Cardiac muscle cell (in vitro differentiated cells and primary cell): ENCODE measurements at regions not wholly inside any gene's neighbourhood (a gene's known extent, or its start where the extent isn't known, plus 50 kb on each side); places are given as distances from the start of the nearest gene placed in this dataset.

Experiments used
- DNase-seq, 2 donors: peaks; one replicate each; pipeline versions ENCODE4 v3.0.0 to v3.0.0-alpha.2; 2010 to 2017; ENCODE audit warnings: low read depth in 1 of 2, low spot score in 1 of 2
- H3K27ac ChIP-seq: fragments of 200-600 bp; sonication (generic); 2 replicates; pipeline ENCODE4 v1.5.1; 2016
- H3K27me3 ChIP-seq: fragments of 200-600 bp; sonication (generic); 2 replicates; pipeline ENCODE4 v1.6.0; 2016; ENCODE audit warnings: control low read depth
- H3K36me3 ChIP-seq: fragments of 200-600 bp; sonication (generic); 2 replicates; pipeline ENCODE4 v1.5.1; 2016; ENCODE audit warnings: control low read depth
- H3K4me1 ChIP-seq: fragments of 200-600 bp; sonication (generic); 2 replicates; pipeline ENCODE4 v1.8.1; 2017; ENCODE audit warnings: low read depth, mild to moderate bottlenecking, mixed run types
- H3K4me3 ChIP-seq: fragments of 200-600 bp; sonication (generic); 2 replicates; pipeline ENCODE4 v1.5.1; 2016; ENCODE audit warnings: mild to moderate bottlenecking
- H3K9me3 ChIP-seq: fragments of 200-600 bp; sonication (generic); 2 replicates; pipeline ENCODE4 v1.5.1; 2017; ENCODE audit warnings: low read depth, mild to moderate bottlenecking, control low read depth
- TF ChIP-seq, protein P1 (sequence below): IDR thresholded peaks from 2 replicates; pipeline ENCODE4 v1.5.1; 2012; ENCODE audit warnings: low read depth, mild to moderate bottlenecking, low read length

DNA sequence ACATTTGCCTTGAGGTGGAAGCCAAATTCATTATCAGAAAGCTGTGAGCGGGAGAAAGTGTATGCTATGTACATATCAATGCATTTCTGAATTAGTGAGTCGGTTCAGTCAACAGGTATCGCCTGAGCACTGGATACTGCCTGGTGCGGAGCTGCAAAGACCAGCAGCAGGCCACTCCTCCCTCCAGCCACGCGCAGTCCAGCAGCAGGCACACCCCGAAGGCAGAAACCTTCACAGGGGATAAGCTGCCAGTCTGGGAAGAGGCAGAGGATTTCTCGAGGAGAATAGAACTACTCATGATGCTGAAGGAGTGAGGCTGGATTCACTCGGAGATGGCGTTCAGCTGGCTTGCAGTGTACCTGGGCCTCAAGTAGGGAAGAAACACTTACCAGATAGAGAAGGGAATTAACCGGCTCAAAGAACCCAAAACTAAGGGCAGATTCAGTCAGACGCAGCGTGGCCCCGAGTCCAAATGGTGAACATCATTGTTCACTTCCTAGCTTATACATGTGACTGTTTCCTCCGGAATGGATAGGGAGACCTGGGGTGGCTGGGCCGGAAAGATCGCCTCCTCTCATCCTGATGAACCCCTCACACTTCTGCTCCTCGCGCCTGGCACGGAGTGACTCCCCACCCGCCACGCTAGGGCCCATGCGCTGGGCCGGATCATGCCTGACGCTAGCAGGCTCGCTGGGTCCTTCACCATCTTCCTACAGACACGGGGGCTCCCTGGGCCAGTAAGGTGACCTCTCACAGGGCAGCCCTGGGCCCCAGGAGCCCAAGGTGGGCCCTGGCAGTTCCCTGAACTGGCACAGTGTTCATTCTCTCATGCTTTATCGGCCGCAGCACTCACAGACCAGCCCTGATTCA lies 78.1 kb upstream of the SPATA31C2 start:
- DNase-seq: no peak
- TF ChIP-seq, protein P1, sequence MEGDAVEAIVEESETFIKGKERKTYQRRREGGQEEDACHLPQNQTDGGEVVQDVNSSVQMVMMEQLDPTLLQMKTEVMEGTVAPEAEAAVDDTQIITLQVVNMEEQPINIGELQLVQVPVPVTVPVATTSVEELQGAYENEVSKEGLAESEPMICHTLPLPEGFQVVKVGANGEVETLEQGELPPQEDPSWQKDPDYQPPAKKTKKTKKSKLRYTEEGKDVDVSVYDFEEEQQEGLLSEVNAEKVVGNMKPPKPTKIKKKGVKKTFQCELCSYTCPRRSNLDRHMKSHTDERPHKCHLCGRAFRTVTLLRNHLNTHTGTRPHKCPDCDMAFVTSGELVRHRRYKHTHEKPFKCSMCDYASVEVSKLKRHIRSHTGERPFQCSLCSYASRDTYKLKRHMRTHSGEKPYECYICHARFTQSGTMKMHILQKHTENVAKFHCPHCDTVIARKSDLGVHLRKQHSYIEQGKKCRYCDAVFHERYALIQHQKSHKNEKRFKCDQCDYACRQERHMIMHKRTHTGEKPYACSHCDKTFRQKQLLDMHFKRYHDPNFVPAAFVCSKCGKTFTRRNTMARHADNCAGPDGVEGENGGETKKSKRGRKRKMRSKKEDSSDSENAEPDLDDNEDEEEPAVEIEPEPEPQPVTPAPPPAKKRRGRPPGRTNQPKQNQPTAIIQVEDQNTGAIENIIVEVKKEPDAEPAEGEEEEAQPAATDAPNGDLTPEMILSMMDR: no peak
- Histone ChIP-seq H3K4me1 (peaks cover 10% of the 10 kb centered on the region), H3K36me3 (no peaks in the 10 kb centered on the region), H3K27ac (no peak overlapping the region), H3K27me3 (no peaks in the 10 kb centered on the region), H3K4me3 (no peak overlapping the region), H3K9me3 (no peaks in the 10 kb centered on the region)

DNA sequence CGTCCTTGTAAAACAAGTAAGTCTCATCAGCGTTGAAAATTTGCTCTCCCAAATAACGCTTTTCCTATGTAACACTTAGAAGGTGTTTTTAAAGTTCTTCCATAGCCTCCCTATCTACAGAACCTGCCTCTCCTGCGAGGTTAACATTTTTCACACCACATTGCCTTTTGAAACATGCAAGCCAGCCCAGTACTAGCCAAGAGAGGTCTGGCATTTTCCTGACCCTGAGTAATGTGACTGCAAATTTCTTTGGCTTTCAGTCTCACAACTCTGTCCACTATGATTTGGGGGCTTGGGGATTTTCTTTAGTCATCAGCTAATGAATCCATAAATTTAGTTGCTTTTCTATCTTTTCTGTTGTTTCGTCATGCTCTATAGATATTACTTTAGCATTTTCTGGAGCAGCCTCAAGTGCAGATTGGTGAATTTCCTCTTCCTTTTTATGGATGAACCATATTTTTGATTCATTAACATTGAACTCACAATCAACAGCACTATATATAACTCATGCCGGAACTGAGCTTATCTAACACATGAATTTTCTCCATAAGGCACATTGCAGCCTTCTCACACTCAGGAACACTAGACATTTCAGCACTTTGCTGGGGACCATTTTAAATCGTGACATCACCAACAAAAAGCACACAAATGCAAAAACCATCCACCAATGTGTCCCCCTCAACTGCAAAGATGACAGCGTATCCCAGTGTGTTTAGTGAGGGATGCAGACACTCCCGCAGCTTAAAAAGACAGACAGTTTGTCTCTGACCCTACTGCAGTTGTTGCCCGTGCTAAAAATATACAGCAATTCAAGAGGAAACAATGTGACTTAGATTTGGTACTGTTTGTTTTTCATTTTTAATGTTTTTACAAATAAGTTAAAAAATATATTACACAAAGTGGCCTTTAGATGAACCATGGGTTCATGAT lies 77.2 kb upstream of the SPATA31C2 start:
- no peak for DNase-seq
- Histone ChIP-seq H3K27me3 (no peaks in the 10 kb centered on the region), H3K27ac (no peak overlapping the region), H3K4me3 (no peak overlapping the region), H3K9me3 (no peaks in the 10 kb centered on the region), H3K36me3 (no peaks in the 10 kb centered on the region), H3K4me1 (peaks cover 10% of the 10 kb centered on the region)
- TF ChIP-seq, protein P1: no peak

DNA sequence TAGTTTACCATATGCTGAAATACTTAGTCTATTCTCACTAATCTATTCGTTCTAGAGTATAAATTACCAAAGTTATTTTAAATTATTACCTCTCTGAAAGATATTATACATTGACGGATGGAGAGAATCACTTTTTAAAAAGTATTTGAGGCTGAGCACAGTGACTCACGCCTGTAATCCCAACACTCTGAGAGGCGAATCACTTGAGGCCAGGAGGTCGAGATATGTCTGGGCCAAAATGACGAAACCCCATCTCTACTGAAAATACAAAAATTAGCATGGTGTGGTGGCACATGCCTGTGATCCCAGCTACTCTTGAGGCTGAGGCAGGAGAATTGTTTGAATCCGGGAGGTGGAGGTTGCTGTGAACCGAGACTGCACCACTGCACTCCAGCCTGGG lies 64.0 kb upstream of the SPATA31C2 start:
- H3K27ac ChIP-seq: no peak overlapping the region
- DNase-seq: no peak
- no peaks in the 10 kb centered on the region for H3K9me3 ChIP-seq
- TF ChIP-seq, protein P1: no peak
- H3K4me1 ChIP-seq: no peaks in the 10 kb centered on the region
- H3K36me3 ChIP-seq: no peaks in the 10 kb centered on the region
- H3K27me3 ChIP-seq: no peaks in the 10 kb centered on the region
- H3K4me3 ChIP-seq: no peak overlapping the region

DNA sequence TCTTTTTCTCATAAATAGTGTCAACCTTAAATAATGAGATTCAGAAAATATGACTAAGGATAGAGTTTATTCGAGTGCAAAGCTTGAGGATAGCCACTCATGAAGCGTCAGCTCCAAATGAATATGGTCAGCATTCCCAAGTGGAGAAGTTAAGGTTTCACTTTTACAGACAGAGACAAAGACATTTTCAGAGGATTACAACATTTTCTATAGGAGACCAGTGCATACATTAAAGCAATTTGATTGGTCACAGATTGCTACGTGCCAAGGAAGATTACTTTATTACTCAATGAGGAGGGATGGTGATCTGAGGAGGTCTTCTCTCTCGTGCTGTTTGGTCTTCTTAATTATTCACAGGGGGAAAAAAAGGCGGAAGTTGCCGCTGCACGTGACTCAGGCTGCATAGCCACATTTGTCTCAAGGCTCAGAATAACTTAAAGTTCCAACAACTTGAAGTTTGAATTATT lies 60.1 kb upstream of the SPATA31C2 start:
- Histone ChIP-seq H3K4me1 (peaks cover 8% of the 10 kb centered on the region), H3K9me3 (no peaks in the 10 kb centered on the region), H3K27ac (no peak overlapping the region), H3K36me3 (no peaks in the 10 kb centered on the region), H3K27me3 (no peaks in the 10 kb centered on the region), H3K4me3 (no peak overlapping the region)
- TF ChIP-seq, protein P1: no peak
- peak in 1 of 2 donors; percentile 32 for DNase-seq

DNA sequence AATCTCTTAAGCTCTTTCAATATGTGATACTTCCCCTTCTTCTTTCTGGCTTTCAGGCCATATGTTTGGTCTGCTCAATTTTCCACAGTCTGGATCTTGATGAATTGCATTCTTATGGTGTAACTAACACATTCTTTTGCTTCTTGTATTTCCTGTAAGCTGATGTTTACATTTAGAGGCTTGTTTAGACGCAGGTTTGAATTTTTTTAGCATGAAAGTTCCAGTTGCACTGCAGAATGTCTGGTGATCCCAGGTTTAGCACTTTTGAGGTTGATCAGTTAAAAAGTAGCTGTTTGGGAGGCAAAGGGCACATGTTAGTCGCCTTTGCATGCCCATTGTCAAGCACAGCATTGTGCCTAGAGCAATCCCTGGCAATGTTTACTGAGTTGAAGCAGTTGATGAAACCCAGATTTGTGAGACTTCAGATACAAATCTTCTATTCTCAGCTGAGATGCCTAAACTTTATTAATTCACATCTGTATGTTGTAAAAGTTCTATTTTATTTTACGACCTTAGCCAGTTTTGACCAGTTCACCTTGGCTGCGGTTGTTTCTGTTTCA lies 59.6 kb upstream of the SPATA31C2 start:
- Histone ChIP-seq H3K36me3 (no peaks in the 10 kb centered on the region), H3K9me3 (no peaks in the 10 kb centered on the region), H3K27ac (no peak overlapping the region), H3K27me3 (no peaks in the 10 kb centered on the region), H3K4me1 (peaks cover 8% of the 10 kb centered on the region), H3K4me3 (no peak overlapping the region)
- TF ChIP-seq, protein P1: no peak
- DNase-seq: peak in 1 of 2 donors; percentile 69
